GM10248 (cell line): ENCODE measurements at regions not wholly inside any gene's neighbourhood (a gene's known extent, or its start where the extent isn't known, plus 50 kb on each side); places are given as distances from the start of the nearest gene placed in this dataset.
A peak's percentile ranks its signal among the peaks of the same experiment; 100 is the strongest.

Experiments used
- CTCF ChIA-PET: fragments of 300-600 bp; sonication (Branson Sonifier 250); formaldehyde crosslinking; extraction: SDS; loops from one replicate; lab custom pipeline; 2021; ENCODE audit warnings: antibody characterized with exemption; lab: Yijun Ruan, JAX
- POLR2A ChIA-PET: fragments of 350-650 bp; sonication (Branson Sonifier 250); formaldehyde crosslinking; extraction: SDS; loops from one replicate; lab custom pipeline; 2020; ENCODE audit warnings: antibody characterized with exemption; lab: Yijun Ruan, JAX
- DNase-seq: peaks from one replicate; pipeline ENCODE4 v3.0.0; 2012; ENCODE audit errors: extremely low spot score
- CTCF ChIP-seq: IDR thresholded peaks from 2 replicates; pipeline ENCODE4 v1.5.1; 2012; ENCODE audit warnings: mild to moderate bottlenecking, low read depth; ENCODE audit errors: extremely low read depth, missing control alignments, control extremely low read depth

GRCh38 chr12:75961878-75962277, 69.7 kb downstream of the PHLDA1 start:
- no peak for TF ChIP-seq CTCF
- ChIA-PET CTCF (interaction anchor here (1.3 to 2.5 kb wide), 3 partner anchors 14 to 42 kb away, joined by 3 to 13 read pairs (median 4); no protein-coding TSS in a partner anchor), POLR2A (no interaction called here)

GRCh38 chr12:75960954-75961661, 70.5 kb downstream of the PHLDA1 start:
- no peak for TF ChIP-seq CTCF
- CTCF ChIA-PET = interaction anchor here (1.3 to 2.5 kb wide), 3 partner anchors 13 to 41 kb away, joined by 3 to 13 read pairs (median 4); no protein-coding TSS in a partner anchor
- POLR2A ChIA-PET = no interaction called here
- DNase-seq = no peak

More at GRCh38 chr12:75961878-75962277, 69.7 kb downstream of the PHLDA1 start:
- no peak for DNase-seq

GRCh38 chr12:75960086-75960910, 71.3 kb downstream of the PHLDA1 start:
- CTCF ChIA-PET = interaction anchor here (1.6 to 2.5 kb wide), 3 partner anchors 11 to 25 kb away, joined by 5 to 13 read pairs (median 5); no protein-coding TSS in a partner anchor
- DNase-seq = peak; percentile 32
- POLR2A ChIA-PET = no interaction called here
- TF ChIP-seq CTCF = no peak

GRCh38 chr12:75959506-75959905, 72.1 kb downstream of the PHLDA1 start:
- ChIA-PET CTCF (interaction anchor here (1.6 to 1.9 kb wide), 2 partner anchors 12 to 24 kb away, joined by 5 read pairs; no protein-coding TSS in a partner anchor), POLR2A (no interaction called here)
- DNase-seq = no peak
- TF ChIP-seq CTCF = no peak

GRCh38 chr12:75959060-75959459, 72.5 kb downstream of the PHLDA1 start:
- POLR2A ChIA-PET = no interaction called here
- DNase-seq = no peak
- CTCF ChIA-PET = interaction anchor here (1.6 to 1.9 kb wide), 2 partner anchors 12 to 24 kb away, joined by 5 read pairs; no protein-coding TSS in a partner anchor
- TF ChIP-seq CTCF = no peak

GRCh38 chr12:75955251-75955650, 76.3 kb downstream of the PHLDA1 start:
- TF ChIP-seq CTCF = no peak
- no peak for DNase-seq
- ChIA-PET CTCF (no interaction called here), POLR2A (no interaction called here)
